GM19438 (cell line): ENCODE measurements at regions not wholly inside any gene's neighbourhood (a gene's known extent, or its start where the extent isn't known, plus 50 kb on each side); places are given as distances from the start of the nearest gene placed in this dataset.

Experiments used
- ATAC-seq: cut with Tn5 transposase; IDR thresholded peaks from one replicate; pipeline ENCODE4 v1.9.1; 2021; ENCODE audit warnings: low read depth; ENCODE audit not compliant: unreplicated experiment

- ATAC-seq, result no peak
These were observed 309.1 kb downstream of the TOX3 start for GRCh38 chr16:52237823-52238222.

GRCh38 chr16:52235186-52235585 is 311.8 kb downstream of the TOX3 start:
- no peak for ATAC-seq

- ATAC-seq, result no peak
These were observed 312.3 kb downstream of the TOX3 start for GRCh38 chr16:52234626-52235025.

GRCh38 chr16:52229471-52229870 is 317.5 kb downstream of the TOX3 start:
- no peak for ATAC-seq

GRCh38 chr16:52227851-52228250 is 319.1 kb downstream of the TOX3 start:
- ATAC-seq, result no peak

- no peak for ATAC-seq
These were observed 334.1 kb downstream of the TOX3 start for GRCh38 chr16:52212841-52213240.

GRCh38 chr16:52209227-52209626 is 337.7 kb downstream of the TOX3 start:
- ATAC-seq, result no peak

GRCh38 chr16:52203096-52203495 is 343.8 kb downstream of the TOX3 start:
- ATAC-seq, result no peak

GRCh38 chr16:52193441-52193840 is 353.5 kb downstream of the TOX3 start:
- no peak for ATAC-seq

GRCh38 chr16:52191531-52192134 is 355.3 kb downstream of the TOX3 start:
- ATAC-seq, result no peak

- ATAC-seq, result no peak
These were observed 362.6 kb downstream of the TOX3 start for GRCh38 chr16:52184336-52184735.

GRCh38 chr16:52182840-52183239 is 364.1 kb downstream of the TOX3 start:
- no peak for ATAC-seq

GRCh38 chr16:52174168-52174567 is 372.8 kb downstream of the TOX3 start:
- ATAC-seq, result no peak

GRCh38 chr16:52171481-52171880 is 375.5 kb downstream of the TOX3 start:
- ATAC-seq, result no peak

- ATAC-seq, result no peak
These were observed 379.6 kb downstream of the TOX3 start for GRCh38 chr16:52167328-52167727.

- no peak for ATAC-seq
These were observed 381.0 kb downstream of the TOX3 start for GRCh38 chr16:52165961-52166360.

- no peak for ATAC-seq
These were observed 397.9 kb downstream of the TOX3 start for GRCh38 chr16:52149003-52149402.

- ATAC-seq, result no peak
These were observed 405.1 kb downstream of the TOX3 start for GRCh38 chr16:52141871-52142270.

- no peak for ATAC-seq
These were observed 418.6 kb downstream of the TOX3 start for GRCh38 chr16:52128361-52128760.

- ATAC-seq, result no peak
These were observed 423.1 kb downstream of the TOX3 start for GRCh38 chr16:52123842-52124241.

GRCh38 chr16:52123061-52123839 is 423.7 kb downstream of the TOX3 start:
- ATAC-seq, result no peak

- ATAC-seq, result no peak
These were observed 429.8 kb downstream of the TOX3 start for GRCh38 chr16:52117171-52117570.
